Upper lobe of left lung (tissue), 4 donors: ENCODE measurements at regions not wholly inside any gene's neighbourhood (a gene's known extent, or its start where the extent isn't known, plus 50 kb on each side); places are given as distances from the start of the nearest gene placed in this dataset.

ENCODE experiments used
- EP300 ChIP-seq, 4 donors: sonication (generic); formaldehyde crosslinking; IDR thresholded peaks; one replicate each; pipeline ENCODE4 v1.5.1; 2017; ENCODE audit warnings: antibody characterized with exemption in 4 of 4, control low read depth in 2 of 4
- POLR2A ChIP-seq, 4 donors: fragments of 450-650 bp; IDR thresholded peaks; one replicate each; pipeline ENCODE4 v1.5.1; 2016 to 2017; ENCODE audit warnings: antibody characterized with exemption in 4 of 4, mild to moderate bottlenecking in 2 of 4
- TF ChIP-seq, protein P1 (sequence below), 6 experiments: fragments of 450-650 bp in 4 of 6; fragments of 200-600 bp in 2 of 6; sonication (generic) in 2 of 6; IDR thresholded peaks; one replicate each; pipeline ENCODE4 v1.5.1; 2016 to 2019; ENCODE audit warnings: antibody characterized with exemption in 6 of 6

DNA sequence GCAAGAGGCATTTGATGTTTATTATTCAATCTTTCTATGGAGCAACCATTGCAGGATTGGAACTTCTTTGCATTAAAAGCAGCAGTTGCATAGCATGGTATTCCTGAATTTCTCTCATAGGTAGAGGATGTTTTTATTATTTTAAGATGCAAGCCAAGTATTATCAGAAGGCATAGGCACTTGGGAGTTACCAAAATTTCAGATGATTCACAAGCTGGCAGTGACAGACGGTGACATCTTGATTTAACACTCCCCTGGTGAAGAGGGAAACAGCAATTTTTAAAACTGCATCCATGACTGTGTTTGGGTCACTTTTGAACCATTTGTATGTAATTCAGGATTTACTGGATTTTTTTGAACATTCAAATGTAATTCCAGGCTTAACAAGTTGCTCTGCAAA, 654.3 kb downstream of the SLC4A3 start:
- TF ChIP-seq, protein P1, sequence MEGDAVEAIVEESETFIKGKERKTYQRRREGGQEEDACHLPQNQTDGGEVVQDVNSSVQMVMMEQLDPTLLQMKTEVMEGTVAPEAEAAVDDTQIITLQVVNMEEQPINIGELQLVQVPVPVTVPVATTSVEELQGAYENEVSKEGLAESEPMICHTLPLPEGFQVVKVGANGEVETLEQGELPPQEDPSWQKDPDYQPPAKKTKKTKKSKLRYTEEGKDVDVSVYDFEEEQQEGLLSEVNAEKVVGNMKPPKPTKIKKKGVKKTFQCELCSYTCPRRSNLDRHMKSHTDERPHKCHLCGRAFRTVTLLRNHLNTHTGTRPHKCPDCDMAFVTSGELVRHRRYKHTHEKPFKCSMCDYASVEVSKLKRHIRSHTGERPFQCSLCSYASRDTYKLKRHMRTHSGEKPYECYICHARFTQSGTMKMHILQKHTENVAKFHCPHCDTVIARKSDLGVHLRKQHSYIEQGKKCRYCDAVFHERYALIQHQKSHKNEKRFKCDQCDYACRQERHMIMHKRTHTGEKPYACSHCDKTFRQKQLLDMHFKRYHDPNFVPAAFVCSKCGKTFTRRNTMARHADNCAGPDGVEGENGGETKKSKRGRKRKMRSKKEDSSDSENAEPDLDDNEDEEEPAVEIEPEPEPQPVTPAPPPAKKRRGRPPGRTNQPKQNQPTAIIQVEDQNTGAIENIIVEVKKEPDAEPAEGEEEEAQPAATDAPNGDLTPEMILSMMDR (IDR thresholded peaks at IDR 0.05), result no peak
- no peak for TF ChIP-seq POLR2A (IDR thresholded peaks at IDR 0.05)
- no peak for TF ChIP-seq EP300 (IDR thresholded peaks at IDR 0.05)
